ENCODE measurements at regions not wholly inside any gene's neighbourhood (a gene's known extent, or its start where the extent isn't known, plus 50 kb on each side); places are given as distances from the start of the nearest gene placed in this dataset.

DNA sequence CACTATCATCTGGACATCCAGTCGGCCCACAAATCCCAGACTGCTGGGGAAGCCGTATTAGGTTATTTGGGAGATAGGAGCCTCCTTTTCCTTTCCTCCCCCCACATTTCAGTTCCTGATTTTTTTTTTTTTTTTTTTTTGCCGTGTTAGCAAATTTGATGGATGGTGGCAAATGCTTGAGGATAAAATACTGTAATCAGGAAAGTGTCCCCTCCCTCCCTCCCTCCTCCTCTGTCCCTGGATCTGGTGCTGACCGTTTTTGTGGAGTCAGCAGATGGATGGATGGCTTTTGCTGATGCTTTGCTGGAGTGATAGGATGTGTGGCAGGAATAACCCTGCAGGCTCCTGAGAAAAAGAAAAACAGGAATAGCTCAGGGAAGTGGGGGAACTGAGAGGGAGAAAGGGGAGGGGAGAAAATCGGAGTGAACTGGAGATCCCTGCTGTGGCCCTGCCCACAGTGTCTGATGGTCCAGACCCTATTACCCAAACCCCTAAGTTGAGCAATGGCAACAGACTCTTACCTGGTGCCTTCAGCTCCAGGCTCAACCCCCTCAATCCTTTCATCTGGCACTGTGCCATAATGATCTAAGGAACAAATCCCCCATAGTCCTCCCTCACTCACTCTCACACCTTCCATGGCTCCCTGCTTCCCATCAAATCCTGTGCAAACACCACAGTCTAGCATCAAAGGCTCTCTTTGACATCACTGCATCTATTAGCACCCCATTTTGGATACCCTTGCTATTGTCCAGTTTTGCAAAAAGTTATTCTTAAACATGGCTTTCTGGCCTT is 277.3 kb upstream of the CHD6 start:
- CTCF ChIA-PET = no interaction called here
- TF ChIP-seq, protein P1, sequence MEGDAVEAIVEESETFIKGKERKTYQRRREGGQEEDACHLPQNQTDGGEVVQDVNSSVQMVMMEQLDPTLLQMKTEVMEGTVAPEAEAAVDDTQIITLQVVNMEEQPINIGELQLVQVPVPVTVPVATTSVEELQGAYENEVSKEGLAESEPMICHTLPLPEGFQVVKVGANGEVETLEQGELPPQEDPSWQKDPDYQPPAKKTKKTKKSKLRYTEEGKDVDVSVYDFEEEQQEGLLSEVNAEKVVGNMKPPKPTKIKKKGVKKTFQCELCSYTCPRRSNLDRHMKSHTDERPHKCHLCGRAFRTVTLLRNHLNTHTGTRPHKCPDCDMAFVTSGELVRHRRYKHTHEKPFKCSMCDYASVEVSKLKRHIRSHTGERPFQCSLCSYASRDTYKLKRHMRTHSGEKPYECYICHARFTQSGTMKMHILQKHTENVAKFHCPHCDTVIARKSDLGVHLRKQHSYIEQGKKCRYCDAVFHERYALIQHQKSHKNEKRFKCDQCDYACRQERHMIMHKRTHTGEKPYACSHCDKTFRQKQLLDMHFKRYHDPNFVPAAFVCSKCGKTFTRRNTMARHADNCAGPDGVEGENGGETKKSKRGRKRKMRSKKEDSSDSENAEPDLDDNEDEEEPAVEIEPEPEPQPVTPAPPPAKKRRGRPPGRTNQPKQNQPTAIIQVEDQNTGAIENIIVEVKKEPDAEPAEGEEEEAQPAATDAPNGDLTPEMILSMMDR (IDR thresholded peaks at IDR 0.05; ENCODE audit: control extremely low read depth, extremely low read depth, low read depth, missing control alignments) = no peak
- DNase-seq (ENCODE audit: extremely low spot score) = no peak
- POLR2A ChIA-PET = no interaction called here

DNA sequence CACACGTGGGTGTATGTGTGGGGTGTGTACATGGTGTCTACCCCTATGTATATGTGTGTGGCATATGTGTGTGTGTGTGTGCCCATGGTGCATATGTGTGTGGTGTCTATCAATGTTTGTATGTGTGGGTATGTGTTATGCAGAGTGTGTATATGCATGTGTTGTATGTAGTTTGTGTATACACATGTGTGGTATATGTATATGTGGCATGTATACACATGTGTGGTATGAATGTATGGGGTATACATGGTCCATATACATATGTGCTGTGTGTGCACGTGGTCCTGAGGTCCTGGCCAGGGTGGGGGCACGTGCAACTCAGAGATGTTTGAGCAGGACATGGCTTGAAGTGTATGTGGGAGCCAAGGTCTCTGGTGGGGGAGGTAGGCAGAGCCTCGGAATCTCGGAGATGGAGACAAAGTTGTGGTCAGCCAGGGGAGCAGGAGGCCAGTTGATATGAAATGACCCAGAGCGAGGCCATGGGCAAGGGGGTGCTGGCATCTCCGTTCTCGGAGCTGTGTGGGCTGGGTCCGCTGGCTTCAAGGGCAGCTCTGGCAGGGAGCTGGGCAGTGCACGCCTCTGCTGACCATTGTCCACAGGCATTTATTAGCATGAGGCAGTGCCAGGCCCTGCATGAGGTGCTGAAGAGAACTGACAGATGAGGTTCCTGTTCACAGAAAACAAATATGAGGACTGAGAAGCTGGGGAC is 276.2 kb upstream of the CHD6 start:
- DNase-seq (ENCODE audit: extremely low spot score) = no peak
- TF ChIP-seq, protein P1 (IDR thresholded peaks at IDR 0.05; ENCODE audit: control extremely low read depth, extremely low read depth, low read depth, missing control alignments) = no peak
- ChIA-PET POLR2A (no interaction called here), CTCF (no interaction called here)

DNA sequence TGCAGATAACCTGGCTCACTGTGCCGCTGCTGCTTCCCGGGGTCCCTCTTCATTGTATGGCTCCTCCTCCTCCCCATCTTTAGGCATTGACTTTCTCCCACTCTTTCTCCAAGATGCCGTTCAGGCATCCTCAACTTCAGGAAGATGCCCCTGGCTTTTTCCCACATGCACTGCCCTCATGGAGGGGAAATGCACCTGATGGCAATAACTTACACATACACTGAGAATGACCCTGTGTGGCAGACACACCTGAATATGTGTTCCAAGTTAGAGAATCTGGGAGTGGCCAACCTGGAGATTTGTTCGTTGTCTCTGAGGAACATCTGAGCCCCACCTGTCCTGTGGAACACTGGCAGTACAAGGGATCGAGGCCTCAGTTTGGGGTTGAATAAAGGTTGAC is 273.9 kb upstream of the CHD6 start:
- no peak for DNase-seq (ENCODE audit: extremely low spot score)
- TF ChIP-seq, protein P1 (IDR thresholded peaks at IDR 0.05; ENCODE audit: control extremely low read depth, extremely low read depth, low read depth, missing control alignments) = no peak
- POLR2A ChIA-PET = no interaction called here
- CTCF ChIA-PET = no interaction called here

DNA sequence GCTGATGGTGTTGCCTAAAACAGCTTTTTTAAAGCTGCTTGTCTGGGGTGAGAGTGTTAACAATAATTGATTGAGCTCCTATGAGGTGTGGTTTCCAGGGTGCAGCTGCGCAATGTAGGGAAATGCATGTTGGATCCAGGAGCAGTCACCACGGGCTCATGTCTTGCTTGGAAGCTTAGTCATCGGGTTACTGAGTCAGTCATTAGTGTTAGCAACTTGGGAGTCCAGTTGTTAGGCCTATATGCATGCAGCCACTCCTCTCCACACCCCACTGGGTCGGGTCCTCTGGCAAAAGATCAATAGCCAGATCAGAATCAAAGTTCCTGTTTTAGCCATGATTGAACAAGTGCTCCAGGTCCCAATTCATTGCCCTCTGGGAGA is 271.7 kb upstream of the CHD6 start:
- TF ChIP-seq, protein P1 (IDR thresholded peaks at IDR 0.05; ENCODE audit: control extremely low read depth, extremely low read depth, low read depth, missing control alignments) = no peak
- CTCF ChIA-PET = interaction anchor here (1.0 kb wide), 1 partner anchor 10 kb away, joined by 4 read pairs; no protein-coding TSS in a partner anchor
- no peak for DNase-seq (ENCODE audit: extremely low spot score)
- POLR2A ChIA-PET = no interaction called here

DNA sequence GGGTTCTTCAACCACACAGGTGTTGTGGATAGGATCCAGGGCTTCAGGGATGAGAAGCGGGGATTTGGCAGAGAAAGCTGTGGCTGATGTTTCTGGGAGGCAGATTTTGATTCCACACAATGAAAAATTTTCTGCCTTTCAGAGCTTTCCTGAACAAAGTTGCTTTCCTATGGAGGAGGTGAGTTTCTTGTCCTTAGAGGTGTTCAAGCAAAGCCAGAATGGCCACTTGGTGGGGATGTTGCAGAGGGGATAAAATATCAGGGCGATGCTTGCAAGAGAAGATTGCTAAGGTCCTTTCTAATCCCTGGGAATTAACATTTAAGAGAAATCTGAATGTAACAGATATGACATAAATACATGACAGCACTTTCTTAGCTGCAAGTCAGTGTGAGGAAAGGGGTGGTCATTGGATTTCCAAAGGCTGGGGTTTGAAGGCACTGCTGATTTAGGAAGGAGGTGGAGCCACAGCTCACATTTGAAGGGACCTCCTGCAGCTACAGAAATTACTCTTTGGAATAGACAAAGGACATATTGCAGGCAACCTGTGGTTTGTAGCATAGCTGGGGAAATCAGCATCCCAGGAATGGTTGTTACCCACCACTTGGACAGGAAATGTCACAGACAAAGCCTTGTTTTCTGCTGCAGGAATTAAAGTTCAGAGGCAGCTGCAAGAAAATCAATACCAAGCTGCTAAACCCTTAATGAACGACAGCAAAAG is 271.1 kb upstream of the CHD6 start:
- ChIA-PET CTCF (interaction anchor here (0.9 to 1.0 kb wide), 2 partner anchors 10 to 1298 kb away, joined by 3 to 4 read pairs; no protein-coding TSS in a partner anchor), POLR2A (no interaction called here)
- no peak for DNase-seq (ENCODE audit: extremely low spot score)
- TF ChIP-seq, protein P1 (IDR thresholded peaks at IDR 0.05; ENCODE audit: control extremely low read depth, extremely low read depth, low read depth, missing control alignments) = peak; percentile 11

DNA sequence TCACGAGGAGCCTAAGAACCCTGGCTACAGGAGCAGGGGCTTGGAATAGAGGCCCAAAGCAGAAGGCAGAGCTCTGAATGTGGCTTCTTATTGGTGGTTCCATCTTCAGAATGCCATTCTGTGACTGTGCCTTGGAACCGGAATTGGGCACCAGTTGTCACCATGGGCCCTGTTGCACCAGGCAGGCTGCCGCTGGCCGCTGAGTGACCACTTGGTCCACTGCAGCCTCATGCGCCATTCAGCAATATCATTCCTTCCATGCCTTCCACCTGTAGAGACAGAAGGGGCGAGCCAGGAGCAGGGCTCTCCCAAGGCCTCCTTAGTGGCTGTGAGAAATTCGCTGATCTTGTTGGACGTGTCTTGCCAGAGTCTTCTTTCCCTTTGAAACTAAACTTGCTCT is 270.3 kb upstream of the CHD6 start:
- CTCF ChIA-PET = interaction anchor here (0.9 kb wide), 1 partner anchor 1299 kb away, joined by 3 read pairs; no protein-coding TSS in a partner anchor
- POLR2A ChIA-PET = no interaction called here
- TF ChIP-seq, protein P1 (IDR thresholded peaks at IDR 0.05; ENCODE audit: control extremely low read depth, extremely low read depth, low read depth, missing control alignments) = no peak
- DNase-seq (ENCODE audit: extremely low spot score) = no peak

All from GM10248 (cell line).